ENCODE measurements at regions not wholly inside any gene's neighbourhood (a gene's known extent, or its start where the extent isn't known, plus 50 kb on each side); places are given as distances from the start of the nearest gene placed in this dataset.

GRCh38 chr11:122523846-122524805 is 131.4 kb upstream of the UBASH3B start:
- DNase-seq (ENCODE audit: low read depth in 2 of 2): no peak

GRCh38 chr11:122521626-122522025 is 133.9 kb upstream of the UBASH3B start:
- no peak for DNase-seq (ENCODE audit: low read depth in 2 of 2)

GRCh38 chr11:122517403-122518379 is 137.8 kb upstream of the UBASH3B start:
- no peak for DNase-seq (ENCODE audit: low read depth in 2 of 2)

- DNase-seq (ENCODE audit: low read depth in 2 of 2): no peak
Measured at GRCh38 chr11:122516686-122517085, 138.8 kb upstream of the UBASH3B start.

GRCh38 chr11:122513997-122514396 is 141.5 kb upstream of the UBASH3B start:
- DNase-seq (ENCODE audit: low read depth in 2 of 2): no peak

- DNase-seq (ENCODE audit: low read depth in 2 of 2): no peak
Measured at GRCh38 chr11:122513328-122513727, 142.2 kb upstream of the UBASH3B start.

GRCh38 chr11:122512688-122513087 is 142.8 kb upstream of the UBASH3B start:
- no peak for DNase-seq (ENCODE audit: low read depth in 2 of 2)

- DNase-seq (ENCODE audit: low read depth in 2 of 2): no peak
Measured at GRCh38 chr11:122509899-122510298, 145.6 kb upstream of the UBASH3B start.

GRCh38 chr11:122509091-122509490 is 146.4 kb upstream of the UBASH3B start:
- DNase-seq (ENCODE audit: low read depth in 2 of 2): no peak

GRCh38 chr11:122505304-122506006 is 150.1 kb upstream of the UBASH3B start:
- DNase-seq (ENCODE audit: low read depth in 2 of 2): peak; percentile 14 to 35

GRCh38 chr11:122494221-122494620 is 161.3 kb upstream of the UBASH3B start:
- DNase-seq (ENCODE audit: low read depth in 2 of 2): no peak

GRCh38 chr11:122491509-122491908 is 164.0 kb upstream of the UBASH3B start:
- no peak for DNase-seq (ENCODE audit: low read depth in 2 of 2)

- no peak for DNase-seq (ENCODE audit: low read depth in 2 of 2)
Measured at GRCh38 chr11:122488892-122489706, 166.4 kb upstream of the UBASH3B start.

GRCh38 chr11:122487669-122488068 is 167.9 kb upstream of the UBASH3B start:
- no peak for DNase-seq (ENCODE audit: low read depth in 2 of 2)

- DNase-seq (ENCODE audit: low read depth in 2 of 2): no peak
Measured at GRCh38 chr11:122486793-122487495, 168.6 kb upstream of the UBASH3B start.

GRCh38 chr11:122478986-122479385 is 176.5 kb upstream of the UBASH3B start:
- DNase-seq (ENCODE audit: low read depth in 2 of 2): no peak

- no peak for DNase-seq (ENCODE audit: low read depth in 2 of 2)
Measured at GRCh38 chr11:122468965-122469364, 186.6 kb upstream of the UBASH3B start.

GRCh38 chr11:122463530-122463929 is 192.0 kb upstream of the UBASH3B start:
- DNase-seq (ENCODE audit: low read depth in 2 of 2): no peak

- DNase-seq (ENCODE audit: low read depth in 2 of 2): no peak
Measured at GRCh38 chr11:122459064-122459463, 196.5 kb upstream of the UBASH3B start.

GRCh38 chr11:122453586-122453985 is 201.9 kb upstream of the UBASH3B start:
- no peak for DNase-seq (ENCODE audit: low read depth in 2 of 2)

Data from stimulated activated CD4-positive, alpha-beta T cell treated with anti-CD3 and anti-CD28 coated beads, Interleukin-12 subunit alpha, Interleukin-12 subunit beta, amount 100 ng/mL, for 24 hours (primary cell).